Esophagus squamous epithelium (tissue), 4 donors: ENCODE measurements at regions not wholly inside any gene's neighbourhood (a gene's known extent, or its start where the extent isn't known, plus 50 kb on each side); places are given as distances from the start of the nearest gene placed in this dataset.

ENCODE experiments used
- CTCF ChIP-seq, 6 experiments: fragments of 450-650 bp in 4 of 6; fragments of 200-600 bp in 2 of 6; sonication (generic) in 2 of 6; IDR thresholded peaks; one replicate each; pipeline ENCODE4 v1.5.1; 2016 to 2019; ENCODE audit warnings: antibody characterized with exemption in 6 of 6, mild to moderate bottlenecking in 4 of 6, moderate library complexity in 4 of 6
- POLR2A ChIP-seq, 4 donors: fragments of 450-650 bp; IDR thresholded peaks; one replicate each; pipeline ENCODE4 v1.6.1; 2017; ENCODE audit warnings: antibody characterized with exemption in 4 of 4, mild to moderate bottlenecking in 4 of 4, moderate library complexity in 3 of 4

- no peak for TF ChIP-seq CTCF (IDR thresholded peaks at IDR 0.05)
- no peak for TF ChIP-seq POLR2A (IDR thresholded peaks at IDR 0.05)
Observed at GRCh38 chr7:11247545-11247944, 273.9 kb downstream of the PHF14 start.
